Left hindlimb (tissue), 1 donor: ENCODE measurements at regions not wholly inside any gene's neighbourhood (a gene's known extent, or its start where the extent isn't known, plus 50 kb on each side); places are given as distances from the start of the nearest gene placed in this dataset.

Experiments used
- DNase-seq: peaks from one replicate; pipeline ENCODE4 v3.0.0-alpha.2; 2018

DNA sequence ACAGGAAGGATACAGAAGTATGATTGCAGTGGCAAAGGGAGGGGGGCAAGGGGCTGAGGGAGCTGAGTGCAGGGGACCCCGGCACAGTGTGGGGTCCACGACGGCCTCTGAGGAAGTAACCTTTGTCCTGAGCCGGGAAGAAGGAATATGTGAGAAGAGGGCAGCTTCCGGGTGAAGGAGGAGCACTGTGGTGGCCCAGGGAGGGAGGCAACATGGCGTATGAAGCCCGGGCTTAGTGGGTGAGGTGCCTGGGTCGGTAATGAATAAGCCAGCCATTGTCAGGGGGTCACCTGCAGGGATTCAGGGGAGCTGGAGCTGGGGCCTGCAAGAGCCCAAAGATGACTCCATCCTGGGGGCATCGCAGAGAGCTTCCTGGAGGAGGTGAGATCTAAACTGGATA, 200.4 kb downstream of the FOXD2 start:
- DNase-seq = no peak

DNA sequence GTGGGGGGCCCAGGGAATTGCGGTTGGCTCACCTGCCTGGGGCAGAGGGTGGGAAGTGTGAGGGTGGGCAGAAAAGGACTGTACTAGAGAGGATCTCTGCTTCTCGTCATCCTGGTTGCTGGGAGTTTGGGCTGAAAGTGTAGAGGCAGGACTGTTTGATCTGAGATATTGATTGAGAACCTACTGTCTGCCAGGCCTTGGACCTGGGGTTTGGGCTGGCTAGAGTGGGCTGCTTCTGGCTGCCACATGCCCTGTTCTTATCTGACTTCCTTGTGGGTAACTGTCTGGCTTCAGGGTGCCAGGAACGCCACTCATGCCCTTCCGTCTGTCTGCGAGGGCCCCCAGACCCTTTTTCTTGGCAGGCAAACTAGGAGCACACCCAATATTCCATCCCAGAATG, 200.9 kb downstream of the FOXD2 start:
- no peak for DNase-seq

DNA sequence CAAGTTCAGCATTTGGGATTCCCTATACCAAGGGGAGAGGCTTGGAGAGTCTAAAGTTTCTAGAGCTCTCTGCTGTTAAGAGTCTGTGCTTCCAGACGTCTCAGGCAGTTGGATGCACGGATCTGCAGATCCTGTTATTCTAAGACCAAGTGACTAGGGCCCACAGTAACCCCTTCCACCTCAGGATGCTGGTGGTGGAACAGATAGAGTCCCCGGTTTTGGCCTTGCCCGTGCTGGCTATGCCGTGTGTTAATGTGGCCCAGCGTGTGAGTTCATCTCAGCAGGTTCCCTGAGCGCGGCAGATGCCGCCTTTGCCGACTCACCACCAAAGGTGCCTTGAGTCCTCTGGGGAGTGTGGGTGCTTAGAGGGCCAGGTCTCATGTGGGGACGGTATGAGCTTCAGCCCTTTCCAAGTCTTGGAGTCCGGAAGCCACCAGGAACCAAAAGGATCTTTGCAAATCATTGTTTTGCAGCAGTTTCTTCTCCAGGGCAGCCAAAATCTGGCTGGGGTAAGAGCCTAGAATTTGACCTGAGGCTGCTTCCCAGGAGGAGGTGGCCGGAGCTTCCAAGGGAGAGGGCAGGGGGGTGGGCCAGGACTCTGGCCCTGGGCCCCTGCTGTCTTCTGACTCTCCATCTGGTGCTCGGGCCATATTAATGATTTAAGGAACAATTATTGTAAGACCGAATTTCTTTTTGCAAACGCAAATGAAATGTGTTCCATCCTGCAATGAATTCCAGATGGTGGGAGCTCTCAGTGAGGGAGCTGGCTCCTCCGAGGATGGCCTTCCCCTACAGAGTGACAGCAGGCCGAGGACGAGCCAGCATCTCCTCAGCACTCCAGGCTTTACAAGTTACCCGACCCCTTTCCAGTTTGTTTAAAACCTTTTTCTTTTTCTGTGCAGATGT, 205.7 kb downstream of the FOXD2 start:
- peak; percentile 59 for DNase-seq

DNA sequence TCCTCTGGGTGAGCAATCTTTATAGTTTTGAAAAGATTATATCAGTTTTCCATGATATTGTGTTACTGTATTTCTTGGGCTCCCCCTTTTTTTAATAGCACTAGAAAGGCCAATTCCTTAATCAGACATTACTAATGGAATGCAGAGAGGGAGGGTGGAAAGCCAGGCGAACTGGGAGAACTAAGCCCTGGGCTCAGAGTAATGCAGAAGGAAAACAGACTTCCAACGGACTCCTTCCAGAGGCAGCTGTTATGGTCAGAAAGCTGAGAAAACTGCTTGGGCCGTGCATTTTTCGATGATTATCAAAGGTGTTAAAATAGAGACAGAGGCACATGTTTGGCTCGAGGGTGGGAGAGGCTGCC, 206.3 kb downstream of the FOXD2 start:
- DNase-seq = peak; percentile 61

DNA sequence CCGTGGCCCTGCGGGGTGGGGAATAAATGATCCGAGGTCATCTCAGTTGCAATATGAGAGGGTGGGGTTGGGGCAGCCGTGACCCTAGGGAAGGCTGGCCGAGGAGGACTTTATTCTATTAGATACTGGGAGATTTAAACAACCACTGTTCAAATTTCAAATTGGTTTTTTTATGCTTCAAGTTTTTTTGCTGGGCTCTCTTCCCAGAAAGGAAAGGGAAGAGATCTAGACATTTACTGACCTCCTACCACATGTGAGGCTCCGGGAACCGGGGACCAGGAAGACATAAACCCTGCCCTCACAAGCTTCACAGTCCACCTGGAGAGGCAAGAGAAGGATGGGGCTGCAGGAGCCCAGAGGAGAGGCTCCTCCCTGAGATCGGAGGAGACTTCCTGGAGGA, 207.3 kb downstream of the FOXD2 start:
- DNase-seq = peak; percentile 43

DNA sequence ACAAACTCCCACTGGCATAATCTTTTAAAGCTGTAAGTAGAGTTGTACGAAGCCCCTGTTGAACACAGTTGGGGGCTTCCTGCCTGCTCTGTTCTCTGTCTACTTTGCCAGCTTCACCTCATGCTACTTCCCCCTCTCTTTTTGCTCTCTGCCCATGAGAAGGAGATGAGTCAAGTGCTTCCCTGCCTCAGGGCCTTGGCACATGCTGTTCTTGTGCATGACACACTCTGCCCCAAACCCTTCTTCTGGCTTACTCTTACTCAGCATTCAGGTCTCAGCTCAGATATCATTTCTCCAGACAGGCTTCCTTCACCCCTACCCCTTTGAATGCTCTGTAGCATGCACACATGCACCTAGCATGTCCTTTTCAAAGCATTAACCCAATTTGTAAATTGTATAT, 208.8 kb downstream of the FOXD2 start:
- no peak for DNase-seq

DNA sequence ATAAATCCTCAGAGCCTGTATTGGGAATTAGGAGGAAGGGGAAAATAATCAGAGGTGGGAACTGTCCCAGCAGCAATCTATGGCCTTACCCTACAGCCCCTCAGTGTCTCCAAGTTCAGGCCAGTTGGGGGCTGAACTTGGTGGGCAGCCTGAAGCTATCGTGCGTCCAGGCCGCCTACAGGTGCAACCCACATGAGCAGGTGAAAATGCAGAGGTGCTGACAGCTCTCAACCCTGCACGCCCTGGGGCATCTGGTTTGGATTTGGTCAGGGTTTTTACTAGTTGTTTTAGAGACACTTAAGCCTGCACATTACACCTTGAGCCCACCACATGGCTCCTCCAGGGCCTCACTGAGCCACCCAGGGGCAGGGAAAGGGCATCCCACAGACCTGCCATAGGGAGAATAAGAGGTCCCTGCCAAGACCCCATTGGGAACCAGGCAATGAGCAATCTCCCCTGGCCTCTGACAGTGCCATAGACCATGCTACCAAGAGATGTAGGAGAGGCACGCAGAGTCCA, 209.5 kb downstream of the FOXD2 start:
- DNase-seq = no peak

DNA sequence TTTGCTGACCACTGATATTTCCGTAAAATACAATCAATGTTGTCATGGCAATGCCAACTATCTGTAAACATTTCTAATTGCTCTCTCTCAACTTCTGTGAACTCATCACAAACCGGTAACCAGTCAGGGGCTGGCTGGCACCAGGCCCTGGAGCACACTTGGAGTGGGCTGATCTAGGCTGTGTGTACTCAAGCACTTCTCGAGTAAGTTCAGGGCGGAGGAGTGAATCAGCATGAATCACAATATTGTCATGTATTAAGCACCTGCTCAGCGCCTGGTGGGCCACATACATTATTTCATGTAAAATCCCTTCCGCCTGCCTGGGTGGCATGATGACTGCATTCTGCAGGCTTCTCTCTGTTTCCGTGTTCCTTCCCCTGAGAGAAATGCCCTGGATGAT, 212.4 kb downstream of the FOXD2 start:
- no peak for DNase-seq

DNA sequence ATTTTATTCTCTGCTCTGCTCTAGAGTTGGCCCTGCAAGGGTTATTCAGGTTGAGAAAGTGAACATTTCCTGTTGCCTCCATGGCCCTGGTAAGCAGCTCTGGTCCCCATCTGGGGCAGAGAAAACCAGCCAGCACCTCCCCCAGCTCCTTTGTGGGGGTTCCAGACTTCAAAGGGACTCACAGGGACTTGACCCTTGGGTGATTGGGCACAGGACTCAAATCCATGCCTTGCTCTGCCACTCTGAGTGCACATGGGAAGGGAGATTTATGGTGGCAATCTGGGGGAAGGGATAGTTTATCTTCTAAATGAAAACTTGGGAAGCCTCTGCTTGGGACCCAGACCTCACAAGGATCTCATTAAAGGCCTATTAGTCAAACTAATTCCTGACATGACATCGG, 212.8 kb downstream of the FOXD2 start:
- DNase-seq = no peak

DNA sequence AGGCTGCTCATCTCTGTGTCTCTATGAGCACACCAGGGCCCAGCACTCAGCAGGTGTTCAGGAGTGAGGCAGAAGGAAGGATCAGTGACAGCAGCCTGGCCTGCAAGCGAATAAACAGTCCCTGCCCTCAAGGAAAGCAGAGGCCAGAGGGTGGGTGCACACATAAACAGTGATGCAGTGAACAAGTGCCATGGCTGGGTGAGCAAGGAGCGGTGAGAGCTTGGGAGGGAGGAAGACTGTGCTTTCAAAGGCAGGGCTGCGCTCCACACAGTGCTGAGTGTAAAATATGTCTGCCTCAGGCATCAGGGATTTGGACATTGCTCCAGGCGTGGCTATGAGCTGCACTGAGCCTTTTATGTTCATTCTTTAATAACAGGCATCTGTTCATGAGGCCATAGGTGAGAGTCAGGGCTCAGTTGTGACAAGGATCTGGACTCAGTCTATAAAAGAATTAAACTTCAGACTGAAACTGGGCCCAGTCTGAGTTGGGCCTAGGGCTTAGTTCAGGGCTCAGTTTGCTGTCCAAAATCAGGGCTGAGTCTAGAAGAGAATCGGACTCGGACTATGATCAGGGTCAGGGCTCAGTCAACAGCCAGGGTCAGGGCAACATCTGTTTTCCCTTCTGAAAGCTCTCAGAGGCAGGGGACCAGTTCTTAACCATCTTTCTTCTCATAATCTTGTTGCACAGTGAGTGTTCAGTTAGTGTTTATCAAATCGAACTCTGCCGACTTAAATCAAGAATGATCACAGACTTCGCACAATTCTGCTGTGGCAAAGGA, 213.7 kb downstream of the FOXD2 start:
- DNase-seq = no peak

DNA sequence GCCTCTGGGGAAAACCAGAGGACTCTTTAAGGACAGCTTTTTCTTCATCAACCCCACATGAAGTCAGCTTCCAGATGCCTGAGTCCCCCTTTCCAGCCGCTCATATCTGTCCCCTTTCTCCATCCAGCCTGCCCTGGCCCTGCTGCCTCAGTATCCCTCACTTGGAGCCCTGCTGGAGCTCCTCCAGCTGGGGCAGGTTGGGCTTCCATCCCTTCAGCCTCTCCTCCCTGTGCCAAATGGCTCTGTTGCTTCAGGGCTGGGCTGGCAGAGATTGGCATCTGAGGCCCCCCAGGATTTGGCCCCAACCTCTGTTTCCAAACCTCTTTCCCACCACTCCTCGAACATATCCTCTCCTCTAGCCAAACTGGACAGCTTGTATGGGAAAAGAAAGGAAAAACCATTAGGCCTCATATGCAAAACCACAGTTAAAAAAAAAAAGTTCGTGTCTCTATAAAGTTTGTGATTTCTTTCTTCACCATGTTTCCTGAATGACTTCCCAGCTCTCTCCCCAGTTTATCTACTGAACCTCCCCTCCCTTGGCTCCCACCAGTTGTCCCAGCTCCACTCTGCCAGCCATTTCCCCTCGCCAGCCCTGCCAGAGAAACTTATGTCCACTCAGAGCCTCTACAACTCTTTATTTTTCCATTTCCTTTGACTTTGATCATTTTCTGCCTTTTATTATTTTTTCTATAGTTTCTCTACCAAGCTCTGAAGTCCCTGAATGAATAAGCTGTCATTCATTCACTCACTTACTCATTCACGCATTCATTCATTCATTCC, 217.9 kb downstream of the FOXD2 start:
- DNase-seq = no peak

DNA sequence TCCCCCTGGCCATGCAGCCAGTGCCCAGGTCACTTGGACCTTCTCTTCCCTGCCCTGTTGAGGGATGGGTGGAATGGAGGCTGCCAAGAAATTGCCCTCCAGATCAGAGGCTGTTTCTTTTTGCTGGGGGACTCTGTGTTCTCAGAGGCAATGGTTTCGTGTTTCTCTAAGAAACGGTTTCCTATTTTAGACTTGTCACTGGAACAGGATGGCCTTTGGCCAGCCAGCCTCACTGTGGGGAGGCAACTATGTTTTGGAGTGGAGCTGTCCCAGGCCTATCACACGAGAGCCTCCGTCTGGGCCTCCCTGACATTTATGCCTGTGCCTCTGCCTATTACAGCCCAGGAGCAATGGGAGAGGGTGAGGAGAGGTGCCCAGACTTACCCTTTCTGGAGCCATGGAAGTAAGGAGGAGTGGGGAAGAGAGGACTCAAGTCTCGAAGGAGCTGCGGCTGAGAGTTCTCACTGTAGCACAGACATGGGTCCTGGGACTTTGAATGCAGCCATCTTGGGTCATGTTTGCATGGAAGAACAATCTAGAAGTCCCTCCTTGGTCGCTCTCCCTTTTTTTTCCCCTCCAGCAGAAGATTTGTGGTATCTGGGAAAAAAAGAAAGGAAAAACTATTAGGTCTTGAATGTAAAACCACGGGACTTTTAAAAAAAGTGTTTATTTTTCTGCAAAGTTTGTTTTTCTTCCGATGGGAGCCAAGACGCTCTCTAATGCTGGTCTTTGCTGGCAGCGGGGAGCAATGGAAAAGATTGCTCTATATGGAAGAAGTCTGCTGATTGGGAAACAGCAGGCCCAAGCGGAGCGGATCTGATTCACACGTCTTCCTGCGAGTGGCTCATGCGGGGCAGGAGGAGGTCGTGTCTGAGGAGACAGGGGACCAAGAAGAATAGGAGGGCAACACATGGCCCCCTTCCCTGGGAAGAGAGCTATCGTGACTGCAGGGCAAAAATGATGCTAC, 219.2 kb downstream of the FOXD2 start:
- peak; percentile 70 for DNase-seq

DNA sequence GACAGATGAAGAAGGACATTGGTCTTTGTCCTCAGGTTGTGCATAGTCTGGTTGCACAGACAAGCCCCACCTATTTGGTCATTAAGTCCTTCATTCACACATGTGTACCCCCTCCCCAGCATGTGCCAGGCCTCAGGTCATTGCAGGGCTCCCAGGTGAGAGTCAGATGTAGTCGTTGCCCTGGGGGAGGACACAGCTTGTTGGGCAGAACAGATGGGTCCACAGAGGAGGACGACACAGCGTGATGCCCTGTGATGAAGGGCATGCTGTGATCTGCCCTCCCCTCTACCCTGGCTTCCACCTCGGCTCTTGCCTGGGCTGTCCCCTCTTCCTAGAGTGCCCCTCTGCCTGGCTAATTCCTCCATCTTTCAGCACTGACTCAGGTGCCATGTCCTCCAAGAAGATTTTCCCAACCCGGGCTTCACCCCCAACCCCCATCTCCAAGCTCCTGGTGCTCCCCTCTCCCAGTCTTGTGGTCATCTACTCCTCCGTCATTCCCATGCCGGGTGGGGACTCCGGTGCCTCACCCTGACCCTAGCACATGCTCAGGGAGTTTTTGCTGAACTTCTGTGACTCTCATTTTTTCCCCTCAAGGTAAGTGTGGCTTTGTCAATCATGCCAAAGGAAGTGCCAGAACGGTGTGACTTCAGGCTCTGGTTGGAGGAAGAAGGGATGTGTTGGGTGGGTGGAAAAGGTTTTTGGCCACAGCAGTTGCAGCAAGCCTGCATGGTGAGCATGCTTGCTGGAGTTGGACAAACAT, 220.5 kb downstream of the FOXD2 start:
- no peak for DNase-seq

DNA sequence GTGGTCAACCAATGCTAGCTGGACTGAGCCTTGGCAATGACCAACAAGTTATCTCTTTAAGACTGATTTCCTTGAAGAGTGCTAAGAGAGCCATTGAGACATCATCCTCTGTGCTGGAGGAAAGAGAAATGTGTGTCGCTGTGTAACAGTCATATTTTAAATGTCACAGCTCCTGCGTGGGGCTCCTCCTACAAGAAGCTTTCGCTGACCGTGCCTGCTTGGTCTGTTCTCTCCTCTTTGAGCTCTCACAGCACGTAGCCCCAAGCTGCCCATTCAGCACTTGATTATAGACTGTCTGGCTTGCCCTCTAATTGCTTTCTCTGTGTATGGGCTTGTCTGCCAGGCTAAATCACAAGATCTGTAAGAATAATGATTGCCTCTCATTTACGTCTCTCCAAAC, 221.3 kb downstream of the FOXD2 start:
- no peak for DNase-seq

DNA sequence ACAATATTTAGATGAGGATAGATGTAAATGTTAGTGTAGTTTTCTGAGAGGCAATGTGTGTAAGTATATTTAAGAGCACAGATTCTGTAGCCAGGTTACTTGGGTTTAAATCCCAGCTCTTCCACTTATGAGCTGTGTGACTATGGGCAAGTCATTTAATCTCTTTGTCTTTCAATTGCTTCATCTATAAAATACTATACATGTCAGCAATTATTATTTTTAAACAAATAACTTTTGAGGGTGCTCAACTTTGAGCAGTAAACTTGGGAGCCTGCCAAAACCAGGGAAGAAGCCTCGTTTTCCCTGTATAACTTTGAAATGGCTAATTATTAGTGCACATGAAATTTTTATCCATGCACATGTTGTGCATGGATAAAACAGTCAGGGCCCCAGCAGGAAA, 222.8 kb downstream of the FOXD2 start:
- DNase-seq = no peak

DNA sequence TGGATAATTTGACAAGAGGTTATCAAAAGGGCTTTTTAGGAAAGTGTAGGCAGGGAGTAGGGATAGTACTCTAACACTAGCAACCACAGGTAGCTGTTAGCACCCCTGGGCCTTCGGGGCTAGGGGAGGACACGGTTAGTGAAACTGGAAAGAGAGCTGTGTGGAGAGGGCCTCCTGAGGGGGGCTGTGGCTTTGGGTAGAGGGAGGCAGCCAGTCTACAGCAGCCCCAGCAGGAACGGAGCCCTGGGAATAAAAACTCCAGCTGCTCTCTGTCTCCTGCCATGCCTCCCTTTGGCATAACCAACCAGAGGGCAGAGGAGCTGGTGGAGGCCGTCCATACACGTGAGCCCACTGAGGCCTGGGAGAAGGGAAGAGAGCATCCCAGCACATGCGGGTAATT, 223.2 kb downstream of the FOXD2 start:
- DNase-seq = no peak

DNA sequence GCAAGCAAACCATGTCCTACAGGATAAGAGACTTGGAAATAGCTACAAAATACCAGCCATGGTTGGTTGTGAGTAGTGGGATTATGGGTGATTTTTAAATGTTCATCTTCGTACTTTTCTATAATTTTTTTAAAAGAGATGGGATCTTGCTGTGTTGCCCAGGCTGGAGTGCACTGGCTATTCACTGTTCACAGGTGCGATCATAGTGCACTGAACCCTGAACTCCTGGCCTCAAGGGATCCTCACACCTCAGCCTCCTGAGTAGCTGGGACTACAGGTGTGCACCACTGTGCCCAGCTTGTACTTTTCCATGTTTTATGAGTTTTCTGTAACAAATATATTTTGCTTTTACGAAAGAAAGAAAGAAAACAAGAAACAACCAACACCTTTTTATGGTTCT, 224.2 kb downstream of the FOXD2 start:
- no peak for DNase-seq

DNA sequence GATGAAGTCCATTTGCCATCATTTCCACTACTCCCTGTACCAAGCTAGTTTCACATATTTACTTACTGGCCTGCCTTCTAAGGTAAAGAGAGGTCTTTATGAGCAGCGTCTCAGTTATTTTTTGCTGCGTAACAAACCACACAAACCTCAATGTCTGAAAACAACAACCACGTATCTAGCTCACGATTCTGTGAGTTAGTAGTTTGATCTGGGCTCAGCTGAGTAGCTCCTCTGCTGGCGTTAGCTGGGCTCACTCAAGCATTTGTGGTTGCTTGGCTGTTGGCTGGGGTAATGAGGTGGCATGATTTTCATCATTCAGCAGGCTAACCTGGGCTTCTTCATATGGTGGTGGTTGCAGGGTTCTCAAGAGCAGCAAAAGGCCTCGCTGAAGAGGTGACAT, 225.4 kb downstream of the FOXD2 start:
- no peak for DNase-seq

DNA sequence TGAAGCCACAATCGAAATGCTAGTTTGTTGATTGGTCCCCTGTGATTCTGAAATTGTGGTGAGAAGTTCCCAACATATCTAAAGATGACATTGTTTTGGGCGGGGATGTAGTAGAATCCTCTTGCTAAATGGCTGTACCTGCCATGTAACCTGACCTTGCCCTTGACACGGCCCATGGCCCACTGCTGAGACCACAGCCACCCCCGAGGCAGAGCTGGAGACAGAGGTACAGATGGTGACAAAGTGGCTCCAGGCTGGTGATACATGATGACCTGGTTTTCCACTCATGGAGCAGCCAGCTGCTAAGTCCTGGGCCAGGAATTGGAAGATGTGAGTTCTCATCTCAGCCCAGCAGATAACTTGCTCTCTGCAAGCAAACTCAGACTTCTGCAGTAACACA, 226.5 kb downstream of the FOXD2 start:
- no peak for DNase-seq

DNA sequence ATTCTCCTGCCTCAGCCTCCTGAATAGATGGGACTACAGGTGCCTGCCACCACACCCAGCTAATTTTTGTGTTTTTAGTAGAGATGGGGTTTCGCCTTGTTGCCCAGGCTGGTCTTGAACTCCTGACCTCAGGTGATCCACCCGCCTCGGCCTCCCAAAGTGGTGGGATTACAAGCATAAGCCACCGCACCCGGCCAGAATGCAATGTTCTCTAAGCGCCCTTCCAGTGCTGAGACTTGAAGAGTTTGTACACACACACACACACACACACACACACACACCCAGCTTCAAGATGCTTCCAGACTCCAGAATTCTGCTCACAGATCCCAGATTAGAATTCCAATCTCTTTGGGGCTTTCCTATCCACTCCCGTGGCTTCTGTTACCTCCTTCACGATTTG, 227.1 kb downstream of the FOXD2 start:
- DNase-seq = peak; percentile 10

DNA sequence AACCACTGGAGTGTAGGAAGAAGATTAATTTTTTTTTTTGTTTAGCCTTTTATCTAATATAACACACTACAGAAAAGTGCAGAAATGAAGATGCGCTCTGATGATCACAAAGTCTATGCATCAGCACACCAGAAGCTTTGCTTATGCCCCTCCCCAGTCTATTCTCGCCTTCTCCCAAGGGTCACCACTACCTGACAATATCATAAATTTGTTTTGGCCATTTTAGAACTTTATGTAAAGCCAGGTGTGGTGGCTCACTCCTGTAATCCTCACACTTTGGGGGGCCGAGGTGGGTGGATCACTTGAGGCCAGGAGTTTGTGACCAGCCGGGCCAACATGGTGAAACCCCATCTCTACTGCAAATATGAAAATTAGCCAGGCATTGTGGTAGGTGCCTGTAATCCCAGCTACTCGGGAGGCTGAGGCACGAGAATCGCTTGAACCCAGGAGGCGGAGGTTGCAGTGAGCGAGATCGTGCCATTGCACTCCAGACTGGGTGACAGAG, 231.3 kb downstream of the FOXD2 start:
- DNase-seq = no peak
